HCT116 (cell line): ENCODE measurements at regions not wholly inside any gene's neighbourhood (a gene's known extent, or its start where the extent isn't known, plus 50 kb on each side); places are given as distances from the start of the nearest gene placed in this dataset.

Experiments
- ATAC-seq: fragments of 200-7000 bp; cut with Tn5 transposase; 2 replicates; pipeline ENCODE4 v1.9.1; 2020; ENCODE audit warnings: mild to moderate bottlenecking, moderate library complexity
- BruUV-seq: library from RNA; stranded (reverse); fragments of 400-500 nt; replicated peaks from 2 replicates; lab custom pipeline; 2021; lab: Mats Ljungman, UMichigan
- CTCF ChIA-PET: fragments of 300-600 bp; sonication (Branson Sonifier 250); formaldehyde crosslinking; loops from one replicate; lab custom pipeline; 2021; ENCODE audit warnings: antibody characterized with exemption; lab: Charles Lee
- POLR2A ChIA-PET: fragments of 300-600, 350-600 bp; sonication (Branson Sonifier 250); formaldehyde crosslinking; loops from one replicate; lab custom pipeline; 2021; ENCODE audit warnings: antibody characterized with exemption; lab: Charles Lee
- RAD21 ChIA-PET, 2 experiments: fragments of 300-600 bp; sonication (Branson Sonifier 250); formaldehyde crosslinking; loops; one replicate each; lab custom pipeline; 2023; ENCODE audit warnings: low total read pairs in 2 of 2; ENCODE audit not compliant: uncharacterized antibody in 2 of 2, unreplicated experiment in 2 of 2, low non-redundant PET in 1 of 2; lab: Charles Lee
- DNase-seq: peaks from one replicate; pipeline ENCODE4 v3.0.0-alpha.2; 2010; ENCODE audit warnings: low read depth, low spot score
- H2AFZ ChIP-seq: fragments of 200-600 bp; shearing (Covaris generic), sonication (generic); 2 replicates; pipeline ENCODE4 v1.6.1; 2017; ENCODE audit warnings: low read depth, mixed run types, mixed read lengths, antibody characterized with exemption, low read length; ENCODE audit not compliant: poor library complexity, severe bottlenecking
- H3K27ac ChIP-seq: 2 replicates; pipeline ENCODE4 v1.5.1; 2012; ENCODE audit warnings: low read depth, low read length
- H3K27me3 ChIP-seq: fragments of 200-600 bp; sonication (generic); 2 replicates; pipeline ENCODE4 v1.6.1; 2016; ENCODE audit warnings: mixed run types, low read length, mixed read lengths; ENCODE audit not compliant: insufficient read depth
- H3K36me3 ChIP-seq, 2 experiments: fragments of 200-500 bp in 1 of 2; fragments of 200-600 bp in 1 of 2; sonication (Bioruptor generic) in 1 of 2; sonication (generic) in 1 of 2; 2 replicates each; pipeline versions ENCODE4 v1.5.1 to v1.6.1; 2014 to 2016; ENCODE audit warnings: low read length in 2 of 2, inconsistent platforms in 1 of 2, mixed read lengths in 1 of 2, mixed run types in 1 of 2; ENCODE audit not compliant: insufficient read depth in 2 of 2, control insufficient read depth in 1 of 2
- H3K4me1 ChIP-seq, 2 experiments: fragments of 200-600 bp in 1 of 2; sonication (generic) in 1 of 2; 2 replicates each; pipeline versions ENCODE4 v1.5.1 to v1.6.1; 2012 to 2017; ENCODE audit warnings: low read length in 2 of 2, inconsistent platforms in 1 of 2, mild to moderate bottlenecking in 1 of 2, mixed read lengths in 1 of 2, mixed run types in 1 of 2, moderate library complexity in 1 of 2; ENCODE audit not compliant: insufficient read depth in 2 of 2, control insufficient read depth in 1 of 2
- H3K4me2 ChIP-seq: fragments of 200-600 bp; sonication (generic); 2 replicates; pipeline ENCODE4 v1.6.1; 2017; ENCODE audit warnings: mixed run types, low read length, mixed read lengths
- H3K4me3 ChIP-seq, 2 experiments: fragments of 200-600 bp in 1 of 2; sonication (generic) in 1 of 2; replicated peaks in 1 of 2; 2 replicates each; pipeline ENCODE4 v1.5.1; 2011 to 2016; ENCODE audit warnings: low read length in 2 of 2, control low read depth in 1 of 2, low read depth in 1 of 2, mild to moderate bottlenecking in 1 of 2, mixed read lengths in 1 of 2, mixed run types in 1 of 2
- H3K79me2 ChIP-seq: fragments of 200-600 bp; sonication (generic); 2 replicates; pipeline ENCODE4 v1.6.1; 2017; ENCODE audit warnings: mild to moderate bottlenecking, mixed run types, low read length, moderate library complexity, mixed read lengths; ENCODE audit not compliant: insufficient read depth
- H3K9ac ChIP-seq: fragments of 200-600 bp; sonication (generic); 2 replicates; pipeline ENCODE4 v1.6.1; 2016; ENCODE audit warnings: low read length, mixed read lengths
- H3K9me2 ChIP-seq: fragments of 200-600 bp; sonication (generic), shearing (Covaris generic); 2 replicates; pipeline ENCODE4 v1.6.1; 2017; ENCODE audit warnings: mixed run types, mild to moderate bottlenecking, moderate library complexity; ENCODE audit not compliant: insufficient read depth
- H3K9me3 ChIP-seq, 2 experiments: fragments of 200-500 bp in 1 of 2; fragments of 200-600 bp in 1 of 2; sonication (Bioruptor generic) in 1 of 2; sonication (generic) in 1 of 2; 2 replicates each; pipeline ENCODE4 v1.6.1; 2014 to 2017; ENCODE audit warnings: low read length in 2 of 2, mixed read lengths in 2 of 2, inconsistent platforms in 1 of 2, low read depth in 1 of 2, mild to moderate bottlenecking in 1 of 2, mixed run types in 1 of 2, moderate library complexity in 1 of 2; ENCODE audit not compliant: control insufficient read depth in 1 of 2, insufficient read depth in 1 of 2
- H4K20me1 ChIP-seq: fragments of 200-600 bp; sonication (generic), shearing (Covaris generic); 2 replicates; pipeline ENCODE4 v1.6.1; 2017; ENCODE audit warnings: mixed run types, mild to moderate bottlenecking, moderate library complexity; ENCODE audit not compliant: insufficient read depth
- ATF3 ChIP-seq: IDR thresholded peaks from 2 replicates; pipeline ENCODE4 v1.6.1; 2012
- CBX3 ChIP-seq: IDR thresholded peaks from 2 replicates; pipeline ENCODE4 v1.6.1; 2012; ENCODE audit warnings: low read depth
- CEBPB ChIP-seq: IDR thresholded peaks from 2 replicates; pipeline ENCODE4 v1.6.1; 2012; ENCODE audit warnings: low read depth
- CTCF ChIP-seq, 3 experiments: fragments of 200-600 bp in 1 of 3; sonication (generic) in 1 of 3; IDR thresholded peaks in 2 of 3; conservative IDR thresholded peaks in 1 of 3; 2 replicates each; pipeline ENCODE4 v1.5.1; 2012 to 2017; ENCODE audit warnings: low read depth in 2 of 3, low read length in 2 of 3, antibody characterized with exemption in 1 of 3, borderline replicate concordance in 1 of 3, control low read depth in 1 of 3, mild to moderate bottlenecking in 1 of 3, mixed read lengths in 1 of 3, mixed run types in 1 of 3, moderate library complexity in 1 of 3; ENCODE audit not compliant: insufficient read depth in 1 of 3
- EGR1 ChIP-seq: IDR thresholded peaks from 2 replicates; pipeline ENCODE4 v1.6.1; 2012; ENCODE audit warnings: low read depth
- ELF1 ChIP-seq: IDR thresholded peaks from 2 replicates; pipeline ENCODE4 v1.6.1; 2012; ENCODE audit warnings: low read depth, borderline replicate concordance
- EZH2 ChIP-seq: fragments of 200-600 bp; sonication (generic); IDR thresholded peaks from 2 replicates; pipeline ENCODE4 v1.6.1; 2017; ENCODE audit warnings: antibody characterized with exemption, mixed run types
- EZH2phosphoT487 ChIP-seq: fragments of 200-600 bp; IDR thresholded peaks from 2 replicates; pipeline ENCODE4 v1.6.1; 2018; ENCODE audit warnings: antibody characterized with exemption, borderline replicate concordance
- MAX ChIP-seq: IDR thresholded peaks from 2 replicates; pipeline ENCODE4 v1.6.1; 2012
- POLR2A ChIP-seq: IDR thresholded peaks from 2 replicates; pipeline ENCODE4 v1.7.0; 2011; ENCODE audit warnings: borderline replicate concordance; ENCODE audit not compliant: insufficient read depth, insufficient read length; ENCODE audit errors: extremely low read depth
- POLR2AphosphoS5 ChIP-seq: IDR thresholded peaks from 2 replicates; pipeline ENCODE4 v1.6.1; 2011; ENCODE audit warnings: mild to moderate bottlenecking, low read depth, low read length, moderate library complexity
- REST ChIP-seq: IDR thresholded peaks from 2 replicates; pipeline ENCODE4 v1.6.1; 2012; ENCODE audit warnings: low read depth
- SIN3A ChIP-seq: IDR thresholded peaks from 2 replicates; pipeline ENCODE4 v1.6.1; 2012; ENCODE audit warnings: low read depth
- SP1 ChIP-seq: IDR thresholded peaks from 2 replicates; pipeline ENCODE4 v1.6.1; 2012; ENCODE audit warnings: low read depth
- SRF ChIP-seq: IDR thresholded peaks from 2 replicates; pipeline ENCODE4 v1.6.1; 2012; ENCODE audit warnings: low read depth
- ZBTB33 ChIP-seq: IDR thresholded peaks from 2 replicates; pipeline ENCODE4 v1.6.1; 2011; ENCODE audit warnings: mild to moderate bottlenecking, low read length, moderate library complexity; ENCODE audit not compliant: insufficient replicate concordance; ENCODE audit errors: extremely low read depth
- ZFX ChIP-seq: fragments of 450-650 bp; IDR thresholded peaks from 2 replicates; pipeline ENCODE4 v1.6.1; 2017
- ZNF274 ChIP-seq: fragments of 200-500 bp; sonication (Bioruptor generic); IDR thresholded peaks from 2 replicates; pipeline ENCODE4 v1.6.1; 2014; ENCODE audit warnings: mild to moderate bottlenecking, low read depth, low read length, inconsistent platforms
- intact Hi-C: fragments of 100-400 bp; cut with micrococcal nuclease; formaldehyde crosslinking; loops from 2 replicates; pipeline ENCODE4 v1.10.0; 2022

- H3K4me3 ChIP-seq = no peak overlapping the region
- RAD21 ChIA-PET = no interaction called here
- POLR2A ChIA-PET = no interaction called here
- no peak for ATAC-seq
- no peak overlapping the region for H3K4me2 ChIP-seq
- no peaks in the 10 kb centered on the region for H3K36me3 ChIP-seq
- H3K9ac ChIP-seq = no peak overlapping the region
- intact Hi-C loops = no loop called here
- no peak overlapping the region for H3K27ac ChIP-seq
- CTCF ChIA-PET = no interaction called here
- no peaks in the 10 kb centered on the region for H3K79me2 ChIP-seq
- no peaks in the 10 kb centered on the region for H3K9me3 ChIP-seq
- no peaks in the 10 kb centered on the region for H4K20me1 ChIP-seq
- no TSS peak for BruUV-seq
- H3K4me1 ChIP-seq = no peaks in the 10 kb centered on the region
- H3K9me2 ChIP-seq = no peaks in the 10 kb centered on the region
- DNase-seq = no peak
- H2AFZ ChIP-seq = no peak overlapping the region
- TF ChIP-seq POLR2AphosphoS5 = no peak
- TF ChIP-seq ZBTB33 = no peak
- TF ChIP-seq SIN3A = no peak
- TF ChIP-seq ELF1 = no peak
- no peak for TF ChIP-seq ZFX
- TF ChIP-seq SP1 = no peak
- TF ChIP-seq CBX3 = no peak
- no peak for TF ChIP-seq EGR1
- no peak for TF ChIP-seq EZH2phosphoT487
- no peak for TF ChIP-seq MAX
- TF ChIP-seq REST = no peak
- TF ChIP-seq ATF3 = no peak
- no peak for TF ChIP-seq CEBPB
- no peak for TF ChIP-seq SRF
- no peak for TF ChIP-seq ZNF274
- TF ChIP-seq POLR2A = no peak
- no peak for TF ChIP-seq CTCF (IDR thresholded peaks at IDR 0.05 in 2 of 3, conservative IDR thresholded peaks at IDR 0.05 in 1 of 3; ENCODE audit: borderline replicate concordance in 1 of 3, insufficient read depth in 1 of 3, low read depth in 2 of 3, low read length in 2 of 3)
- no peak for TF ChIP-seq EZH2
- H3K27me3 ChIP-seq = no peaks in the 10 kb centered on the region
Observed at GRCh38 chr5:97543166-97543565, 360.1 kb upstream of the RIOK2 start.
